ENCODE measurements at regions not wholly inside any gene's neighbourhood (a gene's known extent, or its start where the extent isn't known, plus 50 kb on each side); places are given as distances from the start of the nearest gene placed in this dataset.

DNA sequence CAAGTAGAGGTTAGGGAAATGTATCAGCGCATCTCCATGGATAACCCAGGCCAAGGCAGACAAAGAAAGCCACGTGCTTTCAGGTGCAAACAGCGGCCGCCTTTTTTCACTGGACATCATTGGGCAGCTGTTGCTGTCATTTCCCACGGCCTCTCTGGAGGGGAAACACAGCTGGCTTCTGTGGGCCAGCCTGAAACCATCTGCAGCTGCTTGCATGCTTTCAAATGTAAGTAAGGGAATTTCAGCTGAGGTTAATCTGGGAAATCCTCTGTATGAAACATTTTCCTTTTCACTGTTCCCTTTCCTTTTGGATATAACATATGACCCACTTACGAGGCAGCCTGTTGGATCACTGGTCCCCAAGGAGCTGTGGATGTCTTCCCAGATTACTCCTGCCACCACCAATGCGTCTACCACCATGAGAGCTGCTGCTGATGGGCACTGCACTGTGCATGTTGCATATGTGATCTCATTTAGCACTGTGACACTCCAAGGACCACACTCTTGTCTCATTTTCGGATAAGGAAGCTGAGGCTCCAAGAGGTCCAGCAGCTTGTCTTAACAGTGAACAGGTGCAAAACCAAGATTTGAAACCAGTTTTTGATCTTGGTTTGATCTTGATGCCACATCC, 106.3 kb downstream of the C9orf152 start:
- peak; percentile 87 for DNase-seq

DNA sequence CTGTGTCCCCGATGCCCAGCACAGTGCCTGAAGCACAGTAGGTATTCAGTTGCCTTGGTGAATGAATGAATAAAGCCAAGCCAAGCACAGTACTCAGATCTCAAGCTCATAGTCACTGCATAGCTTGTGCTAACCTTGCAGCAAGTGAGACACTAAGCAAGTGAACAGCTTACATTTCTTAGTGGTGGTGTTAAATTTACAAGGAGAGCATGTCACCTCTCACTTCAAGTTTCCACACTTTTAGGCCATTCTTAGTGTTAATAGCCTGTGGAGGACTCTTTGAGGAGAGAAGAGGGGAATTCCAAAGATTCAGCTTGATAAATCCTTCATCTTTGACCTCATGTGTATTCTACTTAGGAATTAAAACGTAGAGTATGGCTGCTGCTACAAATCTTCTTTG, 104.7 kb downstream of the C9orf152 start:
- DNase-seq, result no peak

DNA sequence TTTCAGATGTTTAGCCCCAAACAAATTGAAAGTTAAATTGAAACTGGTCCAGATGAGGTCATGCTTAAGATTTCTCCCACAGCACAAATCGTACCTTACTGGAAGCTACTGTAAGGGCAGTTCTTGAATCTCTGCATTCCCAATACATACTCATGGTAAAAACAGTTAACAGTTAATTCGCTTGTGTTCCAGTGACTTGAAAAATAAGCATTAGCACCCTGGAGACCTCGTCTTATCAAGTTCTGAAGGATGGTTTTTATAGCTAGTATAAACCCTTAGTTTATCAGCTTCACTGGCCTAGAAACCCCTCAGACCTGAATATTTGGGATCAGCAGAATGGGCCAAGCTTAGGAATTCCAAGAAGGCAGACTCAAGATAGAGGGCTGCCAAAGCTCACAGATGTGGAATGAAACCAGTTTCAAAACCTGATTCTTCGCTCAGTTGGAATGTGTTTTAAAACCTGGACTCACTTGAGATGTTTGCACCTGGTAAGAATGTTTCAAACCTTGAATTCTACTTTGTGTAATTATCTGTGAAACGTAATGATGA, 103.6 kb downstream of the C9orf152 start:
- DNase-seq, result no peak

DNA sequence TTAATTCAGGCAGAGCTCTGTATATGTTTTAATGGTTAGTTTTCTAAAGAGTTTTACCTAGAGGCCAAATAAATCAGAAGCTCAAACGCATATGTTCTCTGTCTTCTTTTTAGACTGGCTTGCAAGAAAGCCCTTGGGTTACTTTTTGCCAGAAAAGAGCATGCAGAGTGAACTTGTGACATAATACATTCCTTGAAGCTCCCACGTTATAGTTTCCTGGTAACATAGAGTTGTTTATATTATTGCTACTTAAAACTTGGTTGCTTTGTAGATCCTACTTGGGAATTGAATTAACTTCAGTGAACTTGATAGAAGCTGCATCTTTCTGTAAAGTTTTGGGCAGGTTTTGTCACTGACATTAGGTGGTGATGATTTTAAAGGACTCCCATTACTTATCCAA, 102.9 kb downstream of the C9orf152 start:
- DNase-seq, result no peak

DNA sequence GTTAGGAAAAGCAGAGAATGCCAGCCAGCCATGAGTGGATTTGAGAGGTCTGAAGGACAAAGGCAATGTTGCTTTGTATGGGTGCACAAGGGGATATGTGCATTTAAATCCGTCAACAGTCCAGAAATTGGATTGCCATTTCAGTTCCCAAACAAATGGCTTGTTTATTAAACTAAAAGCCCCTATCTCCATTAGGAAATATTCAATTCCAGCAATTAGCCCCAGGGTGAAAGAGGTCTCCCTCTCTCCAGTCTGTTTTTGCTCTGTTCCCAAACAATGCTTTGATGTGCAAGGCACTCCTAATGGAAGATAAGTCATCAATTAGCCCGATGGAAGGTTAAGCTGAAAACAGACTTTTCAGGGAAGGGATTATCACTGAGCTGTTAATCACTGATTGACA, 101.3 kb downstream of the C9orf152 start:
- no peak for DNase-seq

DNA sequence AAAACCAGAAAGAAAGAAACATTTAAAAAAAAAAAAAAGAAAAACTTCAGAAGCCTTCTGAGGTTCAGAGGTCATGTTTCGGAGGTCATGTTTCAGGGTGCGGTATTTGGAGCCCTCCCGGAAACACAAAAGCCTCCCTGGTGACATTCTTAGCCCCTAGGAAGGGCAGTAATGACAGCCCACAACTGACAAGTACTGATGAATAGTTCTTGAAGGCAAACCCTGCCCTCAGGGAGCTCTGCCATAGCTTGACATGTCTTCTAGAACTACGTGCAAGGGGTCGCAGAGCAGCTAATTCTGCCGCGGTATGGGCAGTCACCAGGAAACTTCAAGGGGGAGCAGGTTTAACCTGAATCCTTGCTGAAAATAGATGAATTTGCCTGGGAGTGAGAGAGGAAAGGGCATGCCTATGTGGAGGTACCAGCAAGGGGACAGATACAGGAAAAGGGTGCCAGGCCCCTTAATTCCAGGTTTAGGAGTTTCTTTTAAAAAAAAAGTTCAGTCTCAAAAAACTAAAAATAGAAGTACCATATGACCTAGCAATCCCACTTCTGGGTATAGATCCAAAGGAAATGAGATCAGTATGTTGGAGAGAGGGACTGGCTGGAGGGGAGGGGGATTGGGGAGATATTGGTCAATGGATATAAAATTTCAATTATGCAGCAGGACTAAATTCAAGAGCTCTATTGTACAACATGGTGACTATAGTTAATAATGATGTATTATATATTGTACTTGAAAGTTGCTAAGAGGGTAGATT, 98.4 kb downstream of the C9orf152 start:
- DNase-seq, result peak; percentile 38

DNA sequence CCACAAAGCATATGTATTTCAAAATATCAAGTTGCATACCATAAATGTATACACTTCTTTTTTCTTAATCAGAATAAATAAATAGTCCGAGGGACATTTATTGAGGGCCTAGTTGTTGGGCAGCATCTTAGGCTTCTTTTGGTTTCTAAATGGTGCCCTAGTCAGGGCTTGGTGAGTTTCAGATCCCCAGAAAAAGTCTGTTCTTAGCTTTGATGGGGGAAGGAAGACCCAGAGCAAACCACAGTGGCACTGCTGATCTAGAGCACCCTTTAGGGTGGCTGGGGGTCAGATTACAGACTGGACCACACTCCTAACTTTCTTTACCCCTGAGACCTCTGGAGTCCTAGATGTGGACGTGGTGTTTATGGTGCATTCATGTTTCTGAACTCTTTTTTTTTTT, 97.8 kb downstream of the C9orf152 start:
- DNase-seq, result no peak

DNA sequence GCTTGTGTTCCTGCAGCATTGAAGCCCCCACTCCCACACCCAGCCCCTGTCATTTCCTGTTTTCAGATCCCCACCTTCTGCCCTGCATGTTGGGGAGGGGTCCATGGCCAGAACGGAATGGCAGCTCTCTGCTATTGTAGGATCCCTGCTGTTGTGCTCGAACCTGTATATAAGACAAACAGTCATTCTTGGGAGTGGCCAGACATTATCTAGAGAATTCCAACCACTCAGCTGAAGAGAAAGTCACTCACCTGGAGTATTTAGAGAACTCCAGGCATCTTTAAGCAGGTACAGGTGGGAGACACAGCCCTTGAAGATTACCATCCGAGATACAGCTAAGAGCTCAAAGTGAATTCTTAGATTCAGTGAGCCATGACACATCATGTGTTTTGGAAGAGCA, 96.1 kb downstream of the C9orf152 start:
- no peak for DNase-seq

DNA sequence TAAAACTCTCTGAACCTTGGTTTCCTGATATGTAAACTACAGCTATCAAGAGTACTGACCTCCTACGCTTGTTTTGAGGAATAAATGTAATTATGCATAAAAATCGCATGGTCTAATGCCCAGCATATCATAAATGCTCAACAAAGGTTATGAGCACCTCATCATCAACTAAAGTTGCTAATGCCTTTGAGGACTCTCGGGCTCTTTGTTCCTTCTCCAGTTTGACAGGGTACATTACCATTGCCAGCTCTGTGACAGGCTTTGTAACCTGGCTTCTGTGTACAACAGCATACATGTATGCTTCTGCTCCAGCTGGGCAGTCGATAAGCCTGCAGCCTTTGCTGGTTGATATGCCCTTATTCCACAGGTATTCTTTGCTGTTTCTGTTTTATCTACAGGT, 95.2 kb downstream of the C9orf152 start:
- no peak for DNase-seq

DNA sequence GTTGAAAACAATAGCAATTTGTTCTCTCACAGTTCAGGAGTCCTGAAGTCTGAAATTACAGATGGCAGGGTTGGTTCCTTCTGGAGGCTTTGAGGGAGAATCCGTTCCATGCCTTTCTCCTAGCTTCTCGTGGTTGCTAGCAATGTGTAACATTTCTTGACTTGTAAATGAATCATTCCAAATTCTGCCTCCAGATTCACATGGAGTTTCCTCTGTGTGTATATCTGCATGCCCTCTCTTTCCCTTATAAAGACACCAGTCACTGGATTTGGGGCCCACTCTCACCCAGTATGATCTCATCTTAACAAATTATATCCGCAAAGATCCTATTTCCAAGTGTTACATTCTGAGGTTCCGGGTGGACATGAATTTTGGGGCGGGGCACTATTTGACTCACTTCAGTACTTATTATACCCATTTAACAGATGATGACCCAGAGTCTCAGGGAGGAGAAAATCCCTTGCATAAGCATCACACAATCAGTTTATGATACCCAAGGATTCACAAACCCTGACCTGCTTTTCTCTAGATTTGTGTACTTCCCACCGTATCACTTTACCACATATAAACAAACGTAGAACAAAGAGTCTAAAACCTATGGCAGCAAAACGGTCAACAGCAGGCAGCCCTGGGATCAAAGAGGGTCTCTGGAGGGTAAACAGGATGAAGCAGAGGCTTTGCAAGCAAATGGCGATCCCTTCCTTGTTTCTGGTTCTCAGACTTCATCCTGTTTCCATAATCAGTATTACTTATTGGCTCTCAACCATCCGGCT, 93.7 kb downstream of the C9orf152 start:
- no peak for DNase-seq

DNA sequence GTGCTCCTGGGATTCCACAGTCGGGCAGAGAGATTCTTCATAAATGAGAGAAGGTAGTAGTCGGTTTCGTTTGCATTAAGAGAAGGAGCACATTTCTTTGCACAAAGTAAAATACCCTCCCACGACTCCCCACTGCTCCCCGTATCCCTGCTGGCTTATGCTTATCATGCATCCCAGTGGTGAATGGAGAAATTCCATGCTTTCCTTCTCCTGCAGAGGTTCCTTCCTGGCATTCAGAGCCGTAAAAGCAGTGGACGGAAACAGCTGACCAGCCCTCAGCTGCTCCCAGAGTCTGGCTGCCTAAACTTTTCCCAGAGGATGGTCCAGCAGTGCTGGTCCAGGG, 93.1 kb downstream of the C9orf152 start:
- peak; percentile 72 for DNase-seq

DNA sequence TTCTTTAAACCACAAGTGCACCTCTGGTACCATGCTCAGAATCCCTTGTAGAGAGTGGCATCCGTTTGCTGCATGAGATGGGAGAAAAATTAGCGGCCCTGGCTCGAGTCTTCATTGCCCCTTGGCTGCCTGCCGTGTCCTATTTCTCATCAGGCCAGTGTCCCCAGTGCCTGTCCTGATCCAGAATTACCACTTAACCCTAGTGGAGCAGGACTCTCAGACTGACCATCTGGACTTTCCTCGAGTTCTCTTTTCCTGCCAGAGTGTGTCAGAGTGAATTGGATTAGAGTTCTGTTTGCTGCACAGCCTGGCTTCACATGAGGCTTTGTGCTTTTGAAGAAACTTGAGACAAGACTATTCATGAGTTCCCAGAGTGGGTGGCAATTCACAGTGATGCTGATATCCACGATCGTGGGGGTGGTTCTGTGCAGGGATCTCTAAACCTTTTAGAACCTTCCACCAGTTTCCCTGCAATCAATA, 92.6 kb downstream of the C9orf152 start:
- DNase-seq, result peak; percentile 55

DNA sequence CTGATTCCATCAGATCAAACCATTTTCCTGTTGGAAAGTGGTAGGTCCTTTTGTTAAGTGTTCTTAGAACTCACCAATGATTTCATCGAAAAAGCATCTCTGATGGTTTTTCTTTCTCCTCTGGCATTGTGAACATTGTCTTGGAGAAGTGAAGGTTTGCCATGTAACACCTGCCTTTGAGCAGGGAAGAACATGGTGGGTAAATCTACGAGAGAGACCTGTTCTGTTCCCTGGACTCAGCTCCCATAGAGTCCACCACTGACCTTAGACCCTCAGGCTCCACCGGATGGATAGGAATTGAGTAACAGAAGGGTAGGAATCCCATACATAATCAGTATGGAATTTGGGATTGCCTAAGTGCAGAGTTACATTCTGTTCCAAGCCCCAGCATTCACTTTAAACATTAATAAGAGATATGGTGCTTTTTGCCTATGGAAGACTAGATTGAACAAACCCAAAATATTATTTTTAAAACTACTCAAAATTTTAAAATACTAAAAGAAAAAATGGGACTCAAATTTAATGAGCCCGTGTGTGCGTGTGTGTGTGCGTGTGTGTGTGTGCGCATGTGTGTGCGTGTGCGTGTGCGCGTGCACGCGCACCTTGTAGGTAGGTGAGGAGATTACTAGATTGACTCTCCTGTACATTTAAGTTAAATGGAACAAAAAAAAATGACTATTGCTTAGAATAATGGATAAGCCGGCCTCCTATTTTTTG, 92.0 kb downstream of the C9orf152 start:
- no peak for DNase-seq

DNA sequence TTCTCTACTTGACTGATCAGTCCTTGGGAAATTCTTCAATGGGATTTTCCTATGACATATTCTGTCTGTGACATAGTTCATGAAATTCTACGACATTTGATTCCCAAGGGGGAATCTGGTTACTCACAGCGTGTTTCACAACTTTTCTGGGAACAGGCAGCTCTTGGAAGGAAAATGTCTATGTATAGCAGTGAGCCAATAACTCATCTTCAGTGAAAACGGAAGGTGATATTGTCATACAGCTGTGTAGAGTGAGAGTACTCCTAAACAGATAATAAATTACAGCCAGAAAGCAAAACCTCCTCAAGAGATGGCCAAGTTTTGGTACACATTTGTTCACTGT, 91.4 kb downstream of the C9orf152 start:
- peak; percentile 47 for DNase-seq

DNA sequence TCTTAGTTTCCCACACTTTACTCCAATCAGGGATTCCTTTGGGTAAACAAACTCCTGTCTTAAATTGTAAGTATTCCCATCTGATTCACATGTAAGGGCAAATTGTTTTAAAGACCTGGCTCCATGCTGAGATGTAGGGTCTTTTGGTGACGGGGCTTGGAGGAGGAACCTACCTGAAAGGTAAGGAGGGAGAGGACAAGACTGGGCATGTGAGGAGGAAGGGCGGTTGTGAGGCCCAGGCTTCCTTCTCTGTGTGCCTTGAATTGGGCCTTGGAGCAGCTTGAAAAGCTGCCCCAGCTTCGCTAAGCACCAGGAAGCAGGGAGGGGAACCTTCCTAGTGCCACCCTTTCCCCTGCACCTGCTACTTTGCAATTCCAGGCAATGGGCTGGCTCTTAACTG, 86.8 kb downstream of the C9orf152 start:
- no peak for DNase-seq

DNA sequence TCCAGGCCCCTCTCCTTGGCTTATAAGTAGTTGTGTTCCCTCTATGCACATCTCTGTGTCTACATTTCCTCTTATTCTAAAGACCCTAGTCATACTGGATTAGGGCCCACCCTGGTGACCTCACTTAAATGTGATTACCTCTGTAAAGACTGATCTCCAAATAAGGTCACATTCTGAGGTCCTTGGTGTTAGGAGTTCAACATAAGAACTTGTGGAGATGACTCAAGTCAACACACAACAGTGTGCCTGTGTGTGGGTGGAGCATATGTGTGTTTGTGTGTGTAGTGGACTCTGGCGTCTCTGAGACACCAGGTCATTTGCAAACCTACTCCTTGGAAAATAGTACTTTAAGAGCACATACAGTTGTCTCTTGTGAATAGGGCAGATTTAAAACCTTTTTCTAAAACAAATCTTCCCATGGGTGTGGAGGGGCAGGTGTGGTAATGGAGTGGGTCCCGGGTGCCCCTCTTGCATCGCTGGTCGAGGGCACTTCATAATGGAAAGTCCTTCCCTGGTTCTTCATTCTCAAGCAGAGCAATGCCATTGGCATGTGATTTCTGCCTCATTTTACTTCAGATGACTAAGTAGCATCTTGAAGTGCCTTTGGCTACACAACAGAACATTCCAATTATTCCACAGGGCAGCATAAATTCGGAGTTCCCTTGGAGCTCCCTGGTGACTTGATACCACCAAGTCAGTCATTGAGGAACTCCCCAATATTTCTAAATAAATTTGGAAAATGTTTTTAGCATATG, 84.4 kb downstream of the C9orf152 start:
- no peak for DNase-seq

DNA sequence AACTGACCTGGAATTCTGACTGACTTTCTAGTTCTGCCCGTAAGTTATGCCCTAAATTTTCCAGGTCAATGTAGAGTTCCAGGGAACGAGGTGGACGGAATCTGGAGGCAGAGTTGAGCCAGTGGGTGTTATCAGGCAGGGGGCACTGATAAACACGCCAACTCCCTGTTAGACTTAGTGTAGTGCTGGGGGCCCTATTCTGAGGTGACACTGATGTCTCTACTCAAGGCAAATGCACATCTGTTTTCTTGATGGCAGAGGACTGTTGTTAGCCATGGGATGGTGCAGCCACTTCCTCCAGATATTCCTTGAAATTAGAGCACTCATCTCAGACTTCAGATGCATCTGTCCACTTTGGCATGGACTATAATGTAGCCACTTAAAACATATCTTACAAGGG, 83.5 kb downstream of the C9orf152 start:
- DNase-seq, result no peak

DNA sequence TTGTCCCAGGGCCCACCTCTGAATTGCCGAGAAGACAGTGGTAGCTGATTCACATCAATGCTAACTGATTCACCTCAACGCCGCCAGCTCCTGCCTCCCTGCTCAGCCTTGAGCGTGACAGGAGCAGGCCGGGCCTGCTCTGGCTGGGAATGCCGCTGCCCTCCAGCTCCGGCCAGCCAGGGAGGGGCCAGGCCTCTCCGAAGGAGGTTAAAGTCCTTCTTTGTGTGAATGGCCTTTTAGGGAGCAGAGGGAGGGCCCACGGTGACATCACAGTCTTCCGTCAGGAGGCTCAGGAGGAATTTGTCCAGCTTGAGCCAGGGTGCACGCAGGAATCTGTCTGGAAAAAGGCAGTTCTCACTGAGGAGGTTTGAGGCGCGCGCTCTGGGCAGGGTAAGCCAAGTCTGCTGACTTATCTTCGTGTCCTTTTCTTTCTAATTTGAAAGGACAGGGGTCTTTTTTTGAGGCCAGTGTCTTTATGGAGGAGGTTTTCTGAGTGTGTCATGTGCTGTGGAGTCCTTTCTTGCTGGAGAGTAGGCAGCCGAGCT, 82.7 kb downstream of the C9orf152 start:
- DNase-seq, result peak; percentile 93

DNA sequence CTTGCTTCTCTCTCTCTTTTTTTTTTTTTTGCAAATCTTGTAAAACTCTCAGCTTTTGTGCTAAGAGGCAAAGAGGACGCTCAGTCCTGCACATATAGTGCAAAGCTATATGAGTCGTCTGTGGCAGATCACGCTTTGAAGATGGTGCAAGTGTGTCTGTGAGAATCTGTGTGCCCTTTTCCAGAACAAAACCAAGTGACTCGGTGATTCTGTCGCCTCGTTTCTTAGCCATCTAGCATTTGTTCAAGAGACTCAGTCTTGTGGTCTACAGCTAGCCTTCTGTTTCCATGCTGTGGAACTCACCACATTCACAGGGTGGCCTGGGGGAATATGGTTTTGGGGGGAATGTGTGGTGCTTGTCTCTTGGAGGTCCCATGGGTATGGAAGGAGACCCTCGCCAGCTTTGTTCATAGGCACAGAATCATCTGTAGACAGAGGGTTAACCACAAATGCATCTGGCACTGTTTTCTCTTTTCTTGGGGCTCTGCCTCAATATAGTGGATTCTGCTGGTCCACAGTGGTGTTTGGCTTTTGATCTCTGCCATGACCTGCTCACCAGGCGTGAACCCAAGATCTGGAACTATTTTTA, 82.1 kb downstream of the C9orf152 start:
- peak; percentile 58 for DNase-seq

DNA sequence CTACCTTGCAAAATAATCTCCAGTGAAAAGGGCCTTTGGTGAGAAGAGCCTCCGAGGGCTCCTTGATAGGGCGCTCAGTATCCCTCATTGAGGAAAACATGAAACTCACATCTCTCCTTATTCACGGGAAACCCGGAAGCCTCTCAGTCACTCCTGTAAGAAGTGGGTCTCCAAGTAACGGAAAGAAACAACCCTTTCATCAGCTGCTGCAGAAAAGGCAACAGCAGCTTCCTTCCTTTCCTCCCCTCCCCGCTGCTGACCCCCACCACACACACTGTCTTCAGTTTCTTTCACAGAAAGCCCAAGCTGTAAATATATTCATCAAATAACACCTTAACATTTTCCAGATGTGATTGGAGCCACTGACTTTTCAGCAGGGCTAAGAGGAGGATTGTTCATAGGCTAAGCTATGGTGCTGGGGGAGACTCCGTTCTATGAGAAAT, 81.4 kb downstream of the C9orf152 start:
- peak; percentile 55 for DNase-seq

Data from femur (tissue), 1 donor.